DND-41 (cell line): ENCODE measurements at regions not wholly inside any gene's neighbourhood (a gene's known extent, or its start where the extent isn't known, plus 50 kb on each side); places are given as distances from the start of the nearest gene placed in this dataset.

Experiments used
- ATAC-seq: fragments of 200-7000 bp; cut with Tn5 transposase; 3 replicates; pipeline ENCODE4 v1.9.1; 2021; ENCODE audit warnings: low read depth; ENCODE audit not compliant: insufficient read depth
- DNase-seq: peaks from one replicate; pipeline ENCODE4 v3.0.0-alpha.2; 2020
- H2AFZ ChIP-seq: 2 replicates; pipeline ENCODE4 v1.6.0; 2012; ENCODE audit warnings: low read depth, low read length
- H3K27ac ChIP-seq: 2 replicates; pipeline ENCODE4 v1.5.1; 2012; ENCODE audit warnings: low read length, inconsistent platforms
- H3K27me3 ChIP-seq: fragments of 200-600 bp; sonication (generic); 2 replicates; pipeline ENCODE4 v1.6.0; 2012; ENCODE audit warnings: low read length, mild to moderate bottlenecking, inconsistent platforms; ENCODE audit not compliant: insufficient read depth, poor library complexity
- H3K36me3 ChIP-seq: 2 replicates; pipeline ENCODE4 v1.5.1; 2012; ENCODE audit warnings: low read length, inconsistent platforms; ENCODE audit not compliant: insufficient read depth
- H3K4me1 ChIP-seq: 2 replicates; pipeline ENCODE4 v1.5.1; 2012; ENCODE audit warnings: mild to moderate bottlenecking, low read length; ENCODE audit not compliant: insufficient read depth
- H3K4me2 ChIP-seq: 2 replicates; pipeline ENCODE4 v1.6.0; 2012; ENCODE audit warnings: mild to moderate bottlenecking, moderate library complexity, low read length, inconsistent platforms; ENCODE audit not compliant: insufficient read depth
- H3K4me3 ChIP-seq, 2 experiments: fragments of 200-600 bp in 1 of 2; shearing (Covaris generic) in 1 of 2; 2 replicates each; pipeline ENCODE4 v1.5.1; 2012 to 2016; ENCODE audit warnings: inconsistent platforms in 2 of 2, low read length in 2 of 2, mild to moderate bottlenecking in 2 of 2, low read depth in 1 of 2, moderate library complexity in 1 of 2
- H3K79me2 ChIP-seq: 2 replicates; pipeline ENCODE4 v1.6.0; 2012; ENCODE audit warnings: low read length, inconsistent platforms; ENCODE audit not compliant: insufficient read depth
- H3K9ac ChIP-seq: 2 replicates; pipeline ENCODE4 v1.6.0; 2012; ENCODE audit warnings: low read depth, mild to moderate bottlenecking, inconsistent platforms, low read length, moderate library complexity
- H3K9me3 ChIP-seq: 2 replicates; pipeline ENCODE4 v1.5.1; 2012; ENCODE audit warnings: low read length, moderate library complexity, mild to moderate bottlenecking, inconsistent platforms; ENCODE audit not compliant: insufficient read depth, severe bottlenecking
- H4K20me1 ChIP-seq: 2 replicates; pipeline ENCODE4 v1.6.0; 2012; ENCODE audit warnings: low read length; ENCODE audit not compliant: insufficient read depth
- EZH2 ChIP-seq: IDR thresholded peaks from 3 replicates; pipeline ENCODE4 v1.6.1; 2012; ENCODE audit warnings: borderline replicate concordance, low read depth, mild to moderate bottlenecking, moderate library complexity, low read length, inconsistent platforms; ENCODE audit not compliant: severe bottlenecking
- TF ChIP-seq, protein P1 (sequence below): IDR thresholded peaks from 2 replicates; pipeline ENCODE4 v1.5.1; 2012; ENCODE audit warnings: borderline replicate concordance, low read length, moderate library complexity, mild to moderate bottlenecking; ENCODE audit not compliant: poor library complexity, severe bottlenecking; ENCODE audit errors: extremely low read depth

DNA sequence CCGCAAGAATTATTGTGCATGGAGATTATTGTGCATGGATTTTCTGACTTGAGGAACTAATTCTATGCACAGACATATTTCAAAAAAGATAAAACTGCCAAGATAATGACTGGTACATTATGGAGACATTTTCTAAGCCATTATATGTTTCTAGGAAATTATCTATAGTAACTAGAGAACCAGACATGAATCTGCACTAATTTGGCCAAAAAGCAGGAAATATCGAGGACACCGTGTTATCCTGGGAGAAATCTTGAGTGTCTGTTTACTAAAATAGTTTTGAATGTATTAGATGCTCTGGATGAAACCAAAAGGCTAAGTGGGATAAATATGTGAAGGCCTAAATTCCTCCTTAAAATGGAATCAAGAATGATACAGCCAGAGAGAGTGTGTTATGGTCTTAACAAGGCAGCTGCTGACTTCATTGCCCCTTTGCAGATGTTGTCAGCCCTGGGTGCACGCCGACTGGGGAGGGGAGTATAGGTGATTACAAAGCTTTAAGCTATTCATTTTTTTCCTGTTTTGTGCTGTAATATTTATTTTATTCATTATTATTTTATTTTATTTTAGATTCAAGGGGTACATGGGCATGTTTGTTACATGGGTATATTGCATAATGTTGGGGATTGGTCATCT is 226.7 kb downstream of the UTP18 start:
- DNase-seq (no peak), ATAC-seq (no peak)
- TF ChIP-seq, protein P1, sequence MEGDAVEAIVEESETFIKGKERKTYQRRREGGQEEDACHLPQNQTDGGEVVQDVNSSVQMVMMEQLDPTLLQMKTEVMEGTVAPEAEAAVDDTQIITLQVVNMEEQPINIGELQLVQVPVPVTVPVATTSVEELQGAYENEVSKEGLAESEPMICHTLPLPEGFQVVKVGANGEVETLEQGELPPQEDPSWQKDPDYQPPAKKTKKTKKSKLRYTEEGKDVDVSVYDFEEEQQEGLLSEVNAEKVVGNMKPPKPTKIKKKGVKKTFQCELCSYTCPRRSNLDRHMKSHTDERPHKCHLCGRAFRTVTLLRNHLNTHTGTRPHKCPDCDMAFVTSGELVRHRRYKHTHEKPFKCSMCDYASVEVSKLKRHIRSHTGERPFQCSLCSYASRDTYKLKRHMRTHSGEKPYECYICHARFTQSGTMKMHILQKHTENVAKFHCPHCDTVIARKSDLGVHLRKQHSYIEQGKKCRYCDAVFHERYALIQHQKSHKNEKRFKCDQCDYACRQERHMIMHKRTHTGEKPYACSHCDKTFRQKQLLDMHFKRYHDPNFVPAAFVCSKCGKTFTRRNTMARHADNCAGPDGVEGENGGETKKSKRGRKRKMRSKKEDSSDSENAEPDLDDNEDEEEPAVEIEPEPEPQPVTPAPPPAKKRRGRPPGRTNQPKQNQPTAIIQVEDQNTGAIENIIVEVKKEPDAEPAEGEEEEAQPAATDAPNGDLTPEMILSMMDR, result no peak
- TF ChIP-seq EZH2, result no peak
- no peaks in the 10 kb centered on the region for H3K4me1 ChIP-seq
- H3K4me2 ChIP-seq, result no peak overlapping the region
- H3K36me3 ChIP-seq, result no peaks in the 10 kb centered on the region
- no peak overlapping the region for H3K4me3 ChIP-seq
- no peaks in the 10 kb centered on the region for H3K9me3 ChIP-seq
- no peaks in the 10 kb centered on the region for H3K79me2 ChIP-seq
- no peak overlapping the region for H2AFZ ChIP-seq
- H3K27ac ChIP-seq, result no peak overlapping the region
- H4K20me1 ChIP-seq, result no peaks in the 10 kb centered on the region
- H3K9ac ChIP-seq, result no peak overlapping the region
- H3K27me3 ChIP-seq, result no peaks in the 10 kb centered on the region

DNA sequence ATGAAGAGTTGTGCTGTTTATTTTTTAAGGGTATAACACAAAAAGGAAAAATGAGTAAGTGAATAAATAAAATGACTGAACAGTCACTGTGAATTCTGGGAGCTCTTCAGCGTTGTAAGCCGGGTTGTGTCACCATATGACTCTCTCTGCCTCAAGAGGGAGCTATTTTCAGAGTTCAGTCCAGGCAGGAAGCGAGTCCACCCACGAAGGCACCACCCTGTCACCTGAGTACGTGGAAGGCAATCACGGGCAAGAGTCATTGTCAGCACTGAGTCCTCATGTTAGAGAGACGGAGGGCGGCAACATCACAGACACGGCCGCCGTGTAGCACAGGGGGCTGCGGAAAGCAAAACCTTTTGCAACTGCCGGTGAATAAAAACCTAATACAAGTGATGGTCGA is 227.6 kb downstream of the UTP18 start:
- Histone ChIP-seq H3K27me3 (no peaks in the 10 kb centered on the region), H4K20me1 (no peaks in the 10 kb centered on the region), H3K4me1 (no peaks in the 10 kb centered on the region), H3K36me3 (no peaks in the 10 kb centered on the region), H3K4me2 (no peak overlapping the region), H3K4me3 (no peak overlapping the region), H2AFZ (no peak overlapping the region), H3K79me2 (no peaks in the 10 kb centered on the region), H3K27ac (no peak overlapping the region), H3K9me3 (no peaks in the 10 kb centered on the region), H3K9ac (no peak overlapping the region)
- no peak for TF ChIP-seq EZH2
- TF ChIP-seq, protein P1, result peak; percentile 53
- ATAC-seq (no peak; the same call in 2 of the 3 replicates), DNase-seq (peak; percentile 18)

DNA sequence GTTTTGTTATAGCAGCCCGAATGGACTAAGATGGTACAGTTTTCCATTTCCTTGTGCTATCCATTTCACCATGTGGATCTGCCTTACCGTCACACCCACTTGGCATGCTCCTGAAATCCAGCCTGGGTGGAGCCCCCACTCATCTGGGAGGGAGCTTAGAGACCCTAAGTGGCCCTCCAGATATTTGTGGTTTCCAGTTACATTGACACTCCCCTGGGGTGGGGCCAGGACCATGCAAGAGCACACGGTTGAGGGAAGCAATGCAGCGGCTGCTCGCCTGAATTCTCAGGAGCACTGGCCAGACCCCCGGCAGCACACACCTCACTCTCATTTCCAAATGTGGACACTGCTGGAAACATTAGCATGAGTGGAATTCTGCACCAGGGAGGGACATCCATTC is 231.1 kb downstream of the UTP18 start:
- Histone ChIP-seq H3K4me2 (no peak overlapping the region), H3K4me3 (no peak overlapping the region), H3K36me3 (no peaks in the 10 kb centered on the region), H3K4me1 (no peaks in the 10 kb centered on the region), H3K79me2 (no peaks in the 10 kb centered on the region), H3K9me3 (no peaks in the 10 kb centered on the region), H4K20me1 (no peaks in the 10 kb centered on the region), H3K9ac (no peak overlapping the region), H2AFZ (no peak overlapping the region), H3K27me3 (no peaks in the 10 kb centered on the region), H3K27ac (no peak overlapping the region)
- DNase-seq (no peak), ATAC-seq (no peak)
- TF ChIP-seq EZH2, result no peak
- TF ChIP-seq, protein P1, result no peak
